Neural cell (in vitro differentiated cells): ENCODE measurements at regions not wholly inside any gene's neighbourhood (a gene's known extent, or its start where the extent isn't known, plus 50 kb on each side); places are given as distances from the start of the nearest gene placed in this dataset.

Experiments
- H2AFZ ChIP-seq: fragments of 200-600, 300-800 bp; sonication (generic), shearing (Covaris generic); 2 replicates; pipeline ENCODE4 v1.6.0; 2014; ENCODE audit warnings: low read depth, mild to moderate bottlenecking, antibody characterized with exemption, low read length, moderate library complexity
- H3F3A ChIP-seq: fragments of 200-600 bp; shearing (Covaris generic); 2 replicates; pipeline ENCODE4 v1.6.1; 2016; ENCODE audit warnings: mild to moderate bottlenecking, moderate library complexity, mixed read lengths, antibody characterized with exemption, low read length; ENCODE audit not compliant: insufficient read depth, poor library complexity, severe bottlenecking
- H3K27ac ChIP-seq: fragments of 200-600, 300-800 bp; sonication (generic), shearing (Covaris generic); 2 replicates; pipeline ENCODE4 v1.5.1; 2014; ENCODE audit warnings: mild to moderate bottlenecking, low read length, moderate library complexity
- H3K27me3 ChIP-seq: fragments of 300-800, 200-600 bp; sonication (generic), shearing (Covaris generic); 2 replicates; pipeline ENCODE4 v1.6.0; 2014; ENCODE audit warnings: mild to moderate bottlenecking, low read depth, low read length, moderate library complexity; ENCODE audit not compliant: insufficient read depth
- H3K36me3 ChIP-seq: fragments of 300-800, 200-600 bp; sonication (generic), shearing (Covaris generic); 2 replicates; pipeline ENCODE4 v1.5.1; 2014; ENCODE audit warnings: mild to moderate bottlenecking, antibody characterized with exemption, low read length, moderate library complexity; ENCODE audit not compliant: insufficient read depth
- H3K4me2 ChIP-seq: fragments of 300-800, 200-600 bp; sonication (generic), shearing (Covaris generic); 2 replicates; pipeline ENCODE4 v1.6.0; 2014; ENCODE audit warnings: mild to moderate bottlenecking, low read length
- H3K4me3 ChIP-seq: fragments of 300-800, 200-600 bp; sonication (generic), shearing (Covaris generic); 2 replicates; pipeline ENCODE4 v1.5.1; 2014; ENCODE audit warnings: mild to moderate bottlenecking, low read length, moderate library complexity
- H3K79me2 ChIP-seq: fragments of 200-600 bp; shearing (Covaris generic); replicated peaks from 2 replicates; pipeline ENCODE4 v1.6.0; 2014; ENCODE audit warnings: mild to moderate bottlenecking, low read length, moderate library complexity; ENCODE audit not compliant: insufficient read depth
- H3K9ac ChIP-seq: fragments of 300-800, 200-600 bp; sonication (generic), shearing (Covaris generic); 2 replicates; pipeline ENCODE4 v1.6.1; 2016; ENCODE audit warnings: mild to moderate bottlenecking, low read length, mixed read lengths
- H3K9me2 ChIP-seq: fragments of 200-600 bp; shearing (Covaris generic); 2 replicates; pipeline ENCODE4 v1.6.1; 2016; ENCODE audit warnings: mild to moderate bottlenecking, low read length, mixed read lengths; ENCODE audit not compliant: insufficient read depth
- H3K9me3 ChIP-seq: fragments of 200-600, 300-800 bp; sonication (generic), shearing (Covaris generic); 2 replicates; pipeline ENCODE4 v1.6.1; 2016; ENCODE audit warnings: mild to moderate bottlenecking, mixed run types, low read length, moderate library complexity, mixed read lengths
- H4K20me1 ChIP-seq: fragments of 200-600 bp; shearing (Covaris generic); 2 replicates; pipeline ENCODE4 v1.6.1; 2016; ENCODE audit warnings: mild to moderate bottlenecking, mixed run types; ENCODE audit not compliant: insufficient read depth
- CTCF ChIP-seq: fragments of 450-650 bp; IDR thresholded peaks from 2 replicates; pipeline ENCODE4 v1.5.1; 2014; ENCODE audit warnings: antibody characterized with exemption, mild to moderate bottlenecking, moderate library complexity; ENCODE audit not compliant: poor library complexity, severe bottlenecking
- EP300 ChIP-seq: fragments of 450-650 bp; conservative IDR thresholded peaks from 2 replicates; pipeline ENCODE4 v1.6.1; 2014; ENCODE audit warnings: antibody characterized with exemption, mild to moderate bottlenecking, moderate library complexity; ENCODE audit not compliant: poor library complexity, severe bottlenecking
- EZH2 ChIP-seq: fragments of 200-600, 300-800 bp; shearing (Covaris generic), sonication (generic); IDR thresholded peaks from 2 replicates; pipeline ENCODE4 v1.6.1; 2014; ENCODE audit warnings: antibody characterized with exemption, low read length, borderline replicate concordance, mild to moderate bottlenecking; ENCODE audit not compliant: insufficient read depth, poor library complexity, severe bottlenecking
- MXI1 ChIP-seq: fragments of 450-650 bp; conservative IDR thresholded peaks from 2 replicates; pipeline ENCODE4 v1.6.1; 2014; ENCODE audit warnings: antibody characterized with exemption, mild to moderate bottlenecking; ENCODE audit not compliant: poor library complexity, severe bottlenecking
- POLR2AphosphoS5 ChIP-seq: IDR thresholded peaks from 2 replicates; pipeline ENCODE4 v1.6.1; 2012
- RAD21 ChIP-seq: fragments of 450-650 bp; conservative IDR thresholded peaks from 2 replicates; pipeline ENCODE4 v1.6.1; 2014; ENCODE audit warnings: antibody characterized with exemption, mild to moderate bottlenecking, moderate library complexity
- REST ChIP-seq: IDR thresholded peaks from 2 replicates; pipeline ENCODE4 v1.6.1; 2012; ENCODE audit warnings: borderline replicate concordance
- SMC3 ChIP-seq: fragments of 450-650 bp; conservative IDR thresholded peaks from 2 replicates; pipeline ENCODE4 v1.6.1; 2014; ENCODE audit warnings: antibody characterized with exemption, mild to moderate bottlenecking, moderate library complexity; ENCODE audit not compliant: poor library complexity
- TAF1 ChIP-seq: IDR thresholded peaks from 2 replicates; pipeline ENCODE4 v1.6.1; 2012; ENCODE audit warnings: low read depth

- H4K20me1 ChIP-seq = no peaks in the 10 kb centered on the region
- no peak overlapping the region for H3K4me3 ChIP-seq
- no peaks in the 10 kb centered on the region for H3K36me3 ChIP-seq
- TF ChIP-seq MXI1 (no peak), REST (no peak), TAF1 (no peak), RAD21 (no peak), EP300 (no peak), EZH2 (no peak), POLR2AphosphoS5 (no peak), CTCF (no peak), SMC3 (no peak)
- no peaks in the 10 kb centered on the region for H3K9me3 ChIP-seq
- no peaks in the 10 kb centered on the region for H3K79me2 ChIP-seq
- H3K9ac ChIP-seq = no peak overlapping the region
- no peak overlapping the region for H3K27ac ChIP-seq
- no peak overlapping the region for H3K4me2 ChIP-seq
- H3F3A ChIP-seq = no peaks in the 10 kb centered on the region
- no peaks in the 10 kb centered on the region for H3K9me2 ChIP-seq
- H3K27me3 ChIP-seq = no peaks in the 10 kb centered on the region
- no peak overlapping the region for H2AFZ ChIP-seq
These were observed 111.4 kb upstream of the RBMS3 start for GRCh38 chr3:29169451-29169850.

- H3F3A ChIP-seq = no peaks in the 10 kb centered on the region
- no peak overlapping the region for H3K4me2 ChIP-seq
- no peaks in the 10 kb centered on the region for H3K36me3 ChIP-seq
- no peaks in the 10 kb centered on the region for H4K20me1 ChIP-seq
- H3K9me2 ChIP-seq = no peaks in the 10 kb centered on the region
- no peaks in the 10 kb centered on the region for H3K9me3 ChIP-seq
- no peak overlapping the region for H3K9ac ChIP-seq
- no peak for TF ChIP-seq EZH2
- H3K4me3 ChIP-seq = no peak overlapping the region
- H3K27me3 ChIP-seq = no peaks in the 10 kb centered on the region
- H3K27ac ChIP-seq = no peak overlapping the region
- H3K79me2 ChIP-seq = no peaks in the 10 kb centered on the region
- no peak overlapping the region for H2AFZ ChIP-seq
These were observed 109.6 kb upstream of the RBMS3 start for GRCh38 chr3:29171043-29171990.
